A673 (cell line): ENCODE measurements at regions not wholly inside any gene's neighbourhood (a gene's known extent, or its start where the extent isn't known, plus 50 kb on each side); places are given as distances from the start of the nearest gene placed in this dataset.
A peak's percentile ranks its signal among the peaks of the same experiment; 100 is the strongest.

Source experiments
- BruUV-seq: library from RNA; stranded (reverse); fragments of 400-500 nt; replicated peaks from 2 replicates; lab custom pipeline; 2021; lab: Mats Ljungman, UMichigan
- CTCF ChIA-PET: fragments of 300-600 bp; sonication (Branson Sonifier 250); formaldehyde crosslinking; loops from one replicate; lab custom pipeline; 2022; ENCODE audit warnings: antibody characterized with exemption; lab: Charles Lee
- POLR2A ChIA-PET: fragments of 300-600 bp; sonication (Branson Sonifier 250); formaldehyde crosslinking; loops from one replicate; lab custom pipeline; 2022; ENCODE audit warnings: antibody characterized with exemption; ENCODE audit not compliant: low non-redundant PET; lab: Charles Lee
- DNase-seq: peaks from one replicate; pipeline ENCODE4 v3.0.0-alpha.2; 2015; ENCODE audit warnings: low spot score
- H3K27ac ChIP-seq: fragments of 200-600 bp; sonication (generic); 2 replicates; pipeline ENCODE4 v1.5.1; 2016; ENCODE audit warnings: mixed run types, low read depth, mild to moderate bottlenecking, mixed read lengths, antibody characterized with exemption, low read length; ENCODE audit not compliant: poor library complexity, severe bottlenecking
- H3K27me3 ChIP-seq: fragments of 200-600 bp; sonication (generic); replicated peaks from 2 replicates; pipeline ENCODE4 v1.6.1; 2017; ENCODE audit warnings: mixed run types, low read depth, mild to moderate bottlenecking, mixed read lengths, antibody characterized with exemption, low read length; ENCODE audit not compliant: insufficient read depth, poor library complexity
- H3K36me3 ChIP-seq: fragments of 200-600 bp; sonication (generic); 2 replicates; pipeline ENCODE4 v1.6.1; 2016; ENCODE audit warnings: mixed run types, mild to moderate bottlenecking, mixed read lengths, antibody characterized with exemption, low read length; ENCODE audit not compliant: insufficient read depth, poor library complexity, severe bottlenecking
- H3K4me1 ChIP-seq: fragments of 200-600 bp; sonication (generic); 2 replicates; pipeline ENCODE4 v1.6.1; 2017; ENCODE audit warnings: mixed run types, mild to moderate bottlenecking, mixed read lengths, antibody characterized with exemption, low read length; ENCODE audit not compliant: insufficient read depth, poor library complexity, severe bottlenecking
- H3K4me3 ChIP-seq: fragments of 200-600 bp; sonication (generic); 2 replicates; pipeline ENCODE4 v1.5.1; 2016; ENCODE audit warnings: low read depth, mixed run types, mild to moderate bottlenecking, mixed read lengths, low read length; ENCODE audit not compliant: poor library complexity, severe bottlenecking
- H3K9me3 ChIP-seq: fragments of 200-600 bp; sonication (generic); 2 replicates; pipeline ENCODE4 v1.6.1; 2016; ENCODE audit warnings: mixed run types, low read depth, mild to moderate bottlenecking, mixed read lengths, antibody characterized with exemption, low read length; ENCODE audit not compliant: poor library complexity, severe bottlenecking
- EZH2 ChIP-seq: fragments of 200-600 bp; sonication (generic); IDR thresholded peaks from 2 replicates; pipeline ENCODE4 v1.6.1; 2017; ENCODE audit warnings: borderline replicate concordance, low read depth, mild to moderate bottlenecking, mixed read lengths, antibody characterized with exemption, low read length; ENCODE audit not compliant: poor library complexity, severe bottlenecking
- intact Hi-C: fragments of 100-400 bp; cut with micrococcal nuclease; formaldehyde crosslinking; loops from one replicate; pipeline ENCODE4 v1.10.0; 2022; ENCODE audit not compliant: unreplicated experiment
- TF ChIP-seq, protein P1 (sequence below): fragments of 300-800, 200-600 bp; sonication (generic); conservative IDR thresholded peaks from 2 replicates; pipeline ENCODE4 v1.5.1; 2017; ENCODE audit warnings: low read depth, mild to moderate bottlenecking, antibody characterized with exemption, low read length, moderate library complexity, mixed read lengths

DNA sequence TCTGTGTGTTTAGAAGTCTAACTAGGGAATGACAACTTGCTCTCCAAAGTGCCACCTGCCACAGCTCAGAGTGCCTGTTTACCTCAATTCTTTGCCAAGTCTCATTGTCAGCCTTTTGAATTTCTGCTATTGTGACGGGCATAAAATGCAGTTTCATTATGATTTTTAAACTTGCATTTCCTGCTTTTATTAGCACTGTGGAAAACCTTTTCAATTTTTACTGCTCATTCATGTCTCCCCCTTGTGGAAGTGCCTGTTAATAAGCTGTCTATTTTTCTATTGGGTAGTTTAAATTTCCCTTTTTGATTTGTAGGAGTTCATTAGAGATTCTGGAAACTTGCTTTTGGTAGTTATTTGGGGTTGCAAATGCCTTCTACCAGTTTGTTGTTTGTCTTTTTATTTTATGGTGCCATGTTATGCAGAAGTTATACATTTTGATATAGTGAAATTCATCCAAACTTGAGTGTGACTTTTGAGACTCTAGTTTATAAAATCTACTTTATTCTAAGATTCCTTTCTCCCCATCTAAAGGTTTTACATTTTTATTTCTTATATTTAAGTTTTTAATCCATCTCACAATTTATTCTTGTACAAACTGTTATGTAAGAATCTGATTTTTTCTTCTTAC, 53.9 kb upstream of the FRMD4B start:
- Histone ChIP-seq H3K36me3 (no peaks in the 10 kb centered on the region), H3K27me3 (no peaks in the 10 kb centered on the region), H3K27ac (no peak overlapping the region), H3K9me3 (no peaks in the 10 kb centered on the region), H3K4me1 (no peaks in the 10 kb centered on the region), H3K4me3 (no peak overlapping the region)
- BruUV-seq: no TSS peak
- TF ChIP-seq EZH2: no peak
- TF ChIP-seq, protein P1, sequence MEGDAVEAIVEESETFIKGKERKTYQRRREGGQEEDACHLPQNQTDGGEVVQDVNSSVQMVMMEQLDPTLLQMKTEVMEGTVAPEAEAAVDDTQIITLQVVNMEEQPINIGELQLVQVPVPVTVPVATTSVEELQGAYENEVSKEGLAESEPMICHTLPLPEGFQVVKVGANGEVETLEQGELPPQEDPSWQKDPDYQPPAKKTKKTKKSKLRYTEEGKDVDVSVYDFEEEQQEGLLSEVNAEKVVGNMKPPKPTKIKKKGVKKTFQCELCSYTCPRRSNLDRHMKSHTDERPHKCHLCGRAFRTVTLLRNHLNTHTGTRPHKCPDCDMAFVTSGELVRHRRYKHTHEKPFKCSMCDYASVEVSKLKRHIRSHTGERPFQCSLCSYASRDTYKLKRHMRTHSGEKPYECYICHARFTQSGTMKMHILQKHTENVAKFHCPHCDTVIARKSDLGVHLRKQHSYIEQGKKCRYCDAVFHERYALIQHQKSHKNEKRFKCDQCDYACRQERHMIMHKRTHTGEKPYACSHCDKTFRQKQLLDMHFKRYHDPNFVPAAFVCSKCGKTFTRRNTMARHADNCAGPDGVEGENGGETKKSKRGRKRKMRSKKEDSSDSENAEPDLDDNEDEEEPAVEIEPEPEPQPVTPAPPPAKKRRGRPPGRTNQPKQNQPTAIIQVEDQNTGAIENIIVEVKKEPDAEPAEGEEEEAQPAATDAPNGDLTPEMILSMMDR: peak; percentile 55
- intact Hi-C loops: loop anchor here (10.0 kb wide), 1 partner anchor 235 kb away; no protein-coding TSS in a partner anchor
- no peak for DNase-seq
- ChIA-PET CTCF (no interaction called here), POLR2A (no interaction called here)

DNA sequence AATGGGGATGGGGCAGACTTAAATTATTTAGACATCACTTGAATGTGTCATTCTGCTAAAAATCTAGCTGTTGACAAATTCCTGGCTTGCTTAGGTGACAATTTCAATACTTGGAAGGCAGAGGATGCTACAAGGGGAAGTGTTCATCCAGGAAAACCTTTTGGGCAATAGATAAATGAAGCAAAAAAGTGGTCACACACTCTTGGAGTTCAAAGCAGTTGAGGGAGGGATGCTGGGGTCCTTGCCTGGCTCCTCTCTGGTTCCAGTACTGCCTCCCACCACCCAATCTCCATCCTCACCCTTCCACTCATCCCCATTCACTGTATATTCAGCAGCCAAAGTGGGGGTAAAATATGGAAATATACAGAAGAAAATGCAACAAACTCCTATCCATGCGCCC, 52.6 kb upstream of the FRMD4B start:
- CTCF ChIA-PET: no interaction called here
- intact Hi-C loops: loop anchor here (10.0 kb wide), 1 partner anchor 236 kb away; no protein-coding TSS in a partner anchor
- no peak for TF ChIP-seq EZH2
- TF ChIP-seq, protein P1: no peak

DNA sequence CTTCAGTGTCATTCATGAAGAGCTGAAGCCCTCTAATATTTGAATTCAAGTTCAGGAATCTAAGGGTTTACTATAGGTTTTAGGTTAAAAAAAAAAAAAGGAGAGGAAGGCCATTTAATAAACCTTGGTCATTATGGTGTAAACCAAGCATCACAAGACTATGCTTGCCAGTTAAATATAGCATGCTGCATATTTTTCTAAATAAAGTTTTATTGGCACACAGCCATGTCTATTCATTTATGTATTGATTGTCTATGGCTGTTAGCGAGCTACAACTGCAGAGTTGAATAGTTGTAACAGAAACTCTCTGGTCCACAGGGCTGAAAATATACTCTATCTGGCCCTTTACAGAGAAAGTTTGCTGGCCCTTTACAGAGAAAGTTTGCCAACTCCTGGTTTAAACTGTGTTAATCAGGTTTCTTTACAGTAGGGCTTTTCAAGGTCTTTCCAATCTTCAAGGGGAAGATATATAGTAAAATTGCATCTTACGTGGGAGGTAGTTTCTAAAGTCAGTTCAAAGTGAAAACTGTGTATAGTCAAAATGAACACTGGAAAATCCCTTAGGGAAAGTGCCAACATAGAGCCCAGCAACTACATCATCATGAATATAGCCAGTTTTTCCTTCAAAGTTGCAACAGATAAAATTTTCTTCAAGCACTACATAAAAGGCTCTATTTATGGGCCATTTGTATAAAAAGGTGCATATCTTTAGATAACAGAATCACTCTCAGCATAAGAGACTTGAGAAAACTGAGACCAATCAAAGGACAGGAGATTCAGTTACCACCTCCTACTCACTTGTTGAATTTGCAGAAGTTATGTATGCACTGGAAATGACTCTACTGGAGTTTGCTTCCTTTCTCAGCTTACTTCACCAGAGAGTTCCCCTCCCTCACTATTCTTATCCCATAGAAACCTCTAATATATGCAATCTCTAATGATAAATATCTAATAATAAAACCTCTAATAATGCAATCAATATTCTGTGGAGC, 49.7 kb upstream of the FRMD4B start:
- Histone ChIP-seq H3K9me3 (no peaks in the 10 kb centered on the region), H3K36me3 (no peaks in the 10 kb centered on the region), H3K27ac (no peak overlapping the region), H3K4me3 (no peak overlapping the region), H3K4me1 (peaks cover 8% of the 10 kb centered on the region), H3K27me3 (no peaks in the 10 kb centered on the region)
- DNase-seq: no peak
- ChIA-PET POLR2A (no interaction called here), CTCF (no interaction called here)
- intact Hi-C loops: loop anchor here (10.0 kb wide), 1 partner anchor 239 kb away; no protein-coding TSS in a partner anchor
- BruUV-seq: no TSS peak
- TF ChIP-seq, protein P1: no peak
- TF ChIP-seq EZH2: no peak

More for the DNA sequence above, 52.6 kb upstream of the FRMD4B start:
- POLR2A ChIA-PET: no interaction called here
- BruUV-seq: no TSS peak
- Histone ChIP-seq H3K9me3 (no peaks in the 10 kb centered on the region), H3K4me1 (peaks cover 7% of the 10 kb centered on the region), H3K4me3 (no peak overlapping the region), H3K27me3 (no peaks in the 10 kb centered on the region), H3K27ac (no peak overlapping the region), H3K36me3 (no peaks in the 10 kb centered on the region)
- no peak for DNase-seq
